BLaER1 treated with 17β-estradiol and CSF1 and Interleukin-3, amounts not matched to agents 10 nM and 100 nM (cell line): ENCODE measurements at regions not wholly inside any gene's neighbourhood (a gene's known extent, or its start where the extent isn't known, plus 50 kb on each side); places are given as distances from the start of the nearest gene placed in this dataset.
A peak's percentile ranks its signal among the peaks of the same experiment; 100 is the strongest.

Source experiments
- H3K27ac ChIP-seq, 11 experiments: shearing (Covaris generic); formaldehyde crosslinking; 2 replicates each; pipeline ENCODE4 v1.8.1; 2022
- H3K27me3 ChIP-seq, 11 experiments: shearing (Covaris generic); formaldehyde crosslinking; 2 replicates each; pipeline ENCODE4 v1.8.1; 2022
- H3K36me3 ChIP-seq, 11 experiments: shearing (Covaris generic); formaldehyde crosslinking; 2 replicates each; pipeline ENCODE4 v1.8.1; 2022
- H3K4me1 ChIP-seq, 10 experiments: shearing (Covaris generic); formaldehyde crosslinking; 2 replicates each; pipeline ENCODE4 v1.8.1; 2022
- H3K4me2 ChIP-seq, 11 experiments: shearing (Covaris generic); formaldehyde crosslinking; 2 replicates each; pipeline ENCODE4 v1.8.1; 2022
- H3K4me3 ChIP-seq, 10 experiments: shearing (Covaris generic); formaldehyde crosslinking; 2 replicates each; pipeline ENCODE4 v1.8.1; 2022
- H3K9ac ChIP-seq, 11 experiments: shearing (Covaris generic); formaldehyde crosslinking; 2 replicates each; pipeline ENCODE4 v1.8.1; 2022
- H3K9me3 ChIP-seq, 11 experiments: shearing (Covaris generic); formaldehyde crosslinking; replicated peaks in 1 of 11; 2 replicates each; pipeline ENCODE4 v1.8.1; 2022
- H4K20me1 ChIP-seq, 11 experiments: shearing (Covaris generic); formaldehyde crosslinking; 2 replicates each; pipeline ENCODE4 v1.8.1; 2022
- Cebpa-rat ChIP-seq, 11 experiments: shearing (Covaris generic); IDR thresholded peaks; 2 replicates each; pipeline ENCODE4 v1.8.1; 2022

DNA sequence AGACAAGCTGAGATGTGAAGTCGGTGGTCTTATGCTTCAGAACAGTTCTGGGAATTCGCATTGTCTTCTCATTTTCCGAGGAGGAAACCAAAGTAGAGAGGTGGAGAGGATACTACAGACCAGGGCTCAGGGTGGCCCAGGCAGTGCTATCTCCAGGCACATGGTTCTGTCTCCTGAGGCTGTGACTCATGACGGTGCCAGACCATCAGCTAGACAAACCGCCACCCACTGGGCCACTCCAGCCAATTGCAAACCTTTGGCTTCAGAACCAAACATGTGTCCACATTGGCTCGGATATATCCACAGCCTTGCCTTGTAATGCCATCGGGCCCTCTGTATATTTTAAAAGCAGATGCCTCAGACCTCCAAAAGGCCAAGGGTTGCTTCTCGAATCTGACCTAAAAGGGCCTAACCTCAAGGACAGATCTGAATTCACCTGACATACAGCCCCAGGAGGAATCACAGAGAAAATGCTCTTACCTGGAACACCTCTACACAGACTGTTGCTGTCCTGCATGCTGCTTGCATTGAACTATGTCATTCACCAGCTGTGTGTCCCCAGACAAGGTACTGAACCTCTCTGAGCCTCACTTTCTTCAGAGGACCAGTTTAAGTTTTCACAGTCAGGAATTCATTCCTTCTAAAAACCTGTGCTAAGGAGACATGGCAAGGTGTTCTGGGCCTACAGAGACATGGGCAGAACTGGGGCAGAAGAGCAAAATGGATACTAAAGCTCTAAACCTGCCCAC is 224.9 kb upstream of the JUN start:
- Histone ChIP-seq H3K4me3 (no peak overlapping the region), H3K9me3 (no peaks in the 10 kb centered on the region), H3K4me2 (peak overlapping the region; percentile 60 to 88 (median 82)), H3K9ac (peak overlapping the region in 7 of 11 experiments; percentile 1 to 59 (median 49); a peak in 9 of 22 replicates), H3K27ac (peak overlapping the region in 10 of 11 experiments; percentile 16 to 75 (median 66); a peak in 18 of 22 replicates), H3K4me1 (peaks cover 39 to 69% (median 55%) of the 10 kb centered on the region in 10 experiments), H3K27me3 (no peaks in the 10 kb centered on the region), H3K36me3 (no peaks in the 10 kb centered on the region), H4K20me1 (no peaks in the 10 kb centered on the region)
- no peak for TF ChIP-seq Cebpa-rat (IDR thresholded peaks at IDR 0.05)

DNA sequence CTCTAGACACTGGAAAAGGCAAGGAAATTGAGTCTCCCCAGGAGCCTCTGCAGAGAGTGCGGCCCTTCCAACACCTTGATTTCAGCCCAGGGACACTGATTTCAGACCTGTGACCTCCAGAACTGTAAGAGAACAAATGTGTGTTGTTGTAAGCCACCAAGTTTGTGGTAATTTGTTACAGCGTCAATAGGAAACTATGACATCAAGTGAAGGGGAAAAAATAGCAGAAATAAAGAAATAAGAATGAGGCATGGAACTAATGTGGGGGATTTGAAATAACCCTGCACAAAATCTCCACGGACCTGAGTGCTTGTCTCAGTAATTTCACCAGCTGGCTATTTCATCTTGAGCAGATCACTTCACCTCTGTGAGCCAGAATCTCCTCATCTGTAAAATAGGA is 227.8 kb upstream of the JUN start:
- Histone ChIP-seq H3K9me3 (no peaks in the 10 kb centered on the region), H3K4me3 (no peak overlapping the region), H3K27ac (no peak overlapping the region), H3K36me3 (no peaks in the 10 kb centered on the region), H3K9ac (no peak overlapping the region), H4K20me1 (no peaks in the 10 kb centered on the region), H3K4me2 (no peak overlapping the region), H3K4me1 (peaks cover 31 to 66% (median 39%) of the 10 kb centered on the region in 10 experiments), H3K27me3 (no peaks in the 10 kb centered on the region)
- TF ChIP-seq Cebpa-rat (IDR thresholded peaks at IDR 0.05) = no peak

DNA sequence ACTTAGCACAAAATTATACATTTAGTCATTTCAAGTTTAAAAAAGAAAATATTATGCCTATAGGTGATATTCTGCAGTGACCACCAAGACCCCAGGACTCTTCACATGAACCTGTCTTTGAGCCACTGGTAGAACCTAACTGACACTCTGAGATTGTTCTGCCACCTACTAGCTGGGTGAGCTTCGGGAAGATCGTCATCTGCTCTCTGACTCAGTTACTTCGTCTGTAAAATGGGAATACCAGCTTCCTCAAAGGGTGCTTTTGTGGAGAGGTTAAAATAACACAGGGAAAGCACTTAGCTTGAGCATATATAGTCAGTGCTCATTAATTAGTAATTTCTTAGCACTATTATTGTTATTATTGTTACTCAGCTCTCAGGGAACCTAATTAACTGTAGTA is 228.5 kb upstream of the JUN start:
- TF ChIP-seq Cebpa-rat (IDR thresholded peaks at IDR 0.05) = no peak
- H3K4me3 ChIP-seq = no peak overlapping the region
- no peaks in the 10 kb centered on the region for H3K36me3 ChIP-seq
- H3K4me1 ChIP-seq = peaks cover 24 to 62% (median 32%) of the 10 kb centered on the region in 10 experiments
- H3K27ac ChIP-seq = no peak overlapping the region
- H3K9ac ChIP-seq = no peak overlapping the region
- H3K4me2 ChIP-seq = no peak overlapping the region
- no peaks in the 10 kb centered on the region for H3K9me3 ChIP-seq
- no peaks in the 10 kb centered on the region for H4K20me1 ChIP-seq
- H3K27me3 ChIP-seq = no peaks in the 10 kb centered on the region

DNA sequence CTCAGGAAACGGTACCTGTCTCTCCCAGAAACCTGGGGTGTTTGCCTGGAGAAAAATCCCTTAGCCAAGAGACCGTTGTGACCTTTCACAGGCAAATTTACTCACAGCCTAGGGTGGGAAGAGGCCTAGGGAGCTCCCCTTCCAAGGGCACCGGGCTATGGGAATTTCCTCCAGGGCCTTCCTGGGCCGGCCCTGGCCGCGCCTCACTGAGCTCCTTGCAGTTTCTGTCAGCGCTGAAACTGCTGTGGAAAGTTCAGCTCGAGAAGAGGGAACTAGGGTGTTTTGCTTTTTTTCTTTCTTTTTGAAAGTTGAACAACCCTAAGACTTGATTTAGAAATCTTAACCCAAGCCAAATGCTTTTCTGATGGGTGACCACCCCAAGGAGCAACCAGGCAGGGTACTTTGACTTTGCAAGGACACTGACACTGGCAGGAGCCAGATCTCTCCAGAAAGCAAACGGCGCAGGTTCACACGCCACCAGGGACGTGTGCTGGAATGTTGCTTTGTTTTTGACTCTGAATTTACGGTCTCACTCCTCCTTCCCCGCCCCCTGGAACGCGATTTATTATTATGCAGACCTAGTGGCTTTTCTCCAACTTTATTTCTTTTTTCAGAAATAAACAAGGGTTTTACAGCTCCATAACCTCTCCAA is 229.6 kb upstream of the JUN start:
- Histone ChIP-seq H3K4me1 (peaks cover 14 to 59% (median 22%) of the 10 kb centered on the region in 10 experiments), H4K20me1 (no peaks in the 10 kb centered on the region), H3K9me3 (peaks cover 0 to 6% (median 0%) of the 10 kb centered on the region in 11 experiments; a peak in 2 of 22 replicates), H3K27ac (peak overlapping the region in 7 of 11 experiments; percentile 5 to 45 (median 22); a peak in 6 of 22 replicates), H3K4me2 (peak overlapping the region; percentile 30 to 85 (median 46); a peak in 20 of 22 replicates), H3K4me3 (no peak overlapping the region), H3K9ac (peak overlapping the region in 6 of 11 experiments; percentile 0 to 51 (median 25); a peak in 6 of 22 replicates), H3K36me3 (no peaks in the 10 kb centered on the region), H3K27me3 (no peaks in the 10 kb centered on the region)
- no peak for TF ChIP-seq Cebpa-rat (IDR thresholded peaks at IDR 0.05)

DNA sequence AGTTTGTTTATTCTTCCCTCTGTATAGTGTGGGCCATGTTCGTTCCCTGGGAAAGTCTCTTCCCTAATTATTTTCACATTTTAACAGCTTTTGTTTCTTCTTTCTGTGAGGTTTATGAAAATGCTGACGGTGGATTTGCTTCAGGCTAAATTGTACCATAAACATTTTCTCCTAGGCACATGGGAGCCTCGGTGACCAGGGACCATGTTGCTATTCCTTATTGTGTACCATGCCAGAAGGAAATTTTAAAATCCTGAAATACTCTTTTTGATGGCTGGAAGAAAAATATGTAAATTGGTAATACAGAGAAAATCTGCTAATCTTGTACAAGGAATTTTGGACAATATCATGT is 230.1 kb upstream of the JUN start:
- Histone ChIP-seq H3K27me3 (no peaks in the 10 kb centered on the region), H3K4me3 (no peak overlapping the region), H3K9ac (peak overlapping the region in 2 of 11 experiments; percentile 39 to 51; a peak in 2 of 22 replicates), H4K20me1 (no peaks in the 10 kb centered on the region), H3K36me3 (no peaks in the 10 kb centered on the region), H3K4me2 (peak overlapping the region in 8 of 11 experiments; percentile 42 to 85 (median 63); a peak in 16 of 22 replicates), H3K4me1 (peaks cover 11 to 58% (median 19%) of the 10 kb centered on the region in 10 experiments; a peak in 19 of 20 replicates), H3K9me3 (peaks cover 0 to 9% (median 0%) of the 10 kb centered on the region in 11 experiments; a peak in 2 of 22 replicates), H3K27ac (peak overlapping the region in 3 of 11 experiments; percentile 17 to 34 (median 26); a peak in 3 of 22 replicates)
- no peak for TF ChIP-seq Cebpa-rat (IDR thresholded peaks at IDR 0.05)

DNA sequence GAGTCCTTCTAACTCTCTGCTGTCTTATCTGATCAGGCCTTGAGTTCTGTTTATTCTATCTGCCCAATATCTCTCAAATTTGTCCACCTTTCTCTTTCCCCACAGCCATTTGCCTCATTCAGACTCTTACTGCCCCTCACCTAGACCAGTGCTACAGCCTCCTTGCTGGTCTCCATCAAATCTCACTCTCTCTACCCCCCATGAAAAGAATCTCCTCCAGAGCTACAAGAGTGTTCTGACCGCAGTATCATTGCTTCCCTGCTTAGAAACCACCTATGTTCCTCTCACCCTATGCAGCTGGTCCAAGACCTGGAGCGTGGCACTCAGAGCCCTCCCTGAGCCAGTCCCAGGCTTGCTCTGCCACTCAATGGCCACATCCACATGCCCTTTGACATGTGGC is 231.0 kb upstream of the JUN start:
- Histone ChIP-seq H3K36me3 (no peaks in the 10 kb centered on the region), H3K4me2 (peak overlapping the region in 2 of 11 experiments; percentile 85; a peak in 4 of 22 replicates), H3K4me3 (no peak overlapping the region), H3K27me3 (no peaks in the 10 kb centered on the region), H4K20me1 (no peaks in the 10 kb centered on the region), H3K4me1 (peaks cover 13 to 62% (median 26%) of the 10 kb centered on the region in 10 experiments), H3K9me3 (peaks cover 0 to 9% (median 0%) of the 10 kb centered on the region in 11 experiments; a peak in 2 of 22 replicates), H3K9ac (no peak overlapping the region), H3K27ac (no peak overlapping the region)
- no peak for TF ChIP-seq Cebpa-rat (IDR thresholded peaks at IDR 0.05)

DNA sequence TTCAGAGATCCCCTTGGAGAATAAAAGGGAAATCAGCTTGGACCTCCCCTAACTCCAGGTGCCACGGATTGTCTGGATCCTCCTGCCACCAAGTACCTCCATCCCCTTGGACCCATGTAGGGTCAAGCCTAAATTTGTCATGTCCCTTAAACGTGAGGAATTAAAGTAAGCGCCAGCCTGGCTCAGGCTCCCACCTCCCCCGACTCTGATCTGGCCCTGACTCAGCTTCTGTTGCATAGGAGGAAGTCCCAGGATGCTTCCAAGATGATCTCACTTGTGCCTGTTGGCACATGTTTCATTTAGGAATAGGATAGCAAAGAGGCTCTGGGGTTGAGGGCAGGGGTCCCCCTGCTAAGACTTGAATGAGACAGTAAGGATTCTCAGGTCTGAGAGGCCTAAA is 231.9 kb upstream of the JUN start:
- Histone ChIP-seq H3K4me2 (peak overlapping the region in 5 of 11 experiments; percentile 41 to 85 (median 63); a peak in 9 of 22 replicates), H3K27me3 (no peaks in the 10 kb centered on the region), H3K36me3 (no peaks in the 10 kb centered on the region), H3K27ac (peak overlapping the region in 2 of 11 experiments; percentile 16 to 23; a peak in 2 of 22 replicates), H3K4me3 (no peak overlapping the region), H3K9ac (no peak overlapping the region), H4K20me1 (no peaks in the 10 kb centered on the region), H3K9me3 (peaks cover 0 to 9% (median 0%) of the 10 kb centered on the region in 11 experiments; a peak in 2 of 22 replicates), H3K4me1 (peaks cover 21 to 71% (median 34%) of the 10 kb centered on the region in 10 experiments)
- no peak for TF ChIP-seq Cebpa-rat (IDR thresholded peaks at IDR 0.05)

DNA sequence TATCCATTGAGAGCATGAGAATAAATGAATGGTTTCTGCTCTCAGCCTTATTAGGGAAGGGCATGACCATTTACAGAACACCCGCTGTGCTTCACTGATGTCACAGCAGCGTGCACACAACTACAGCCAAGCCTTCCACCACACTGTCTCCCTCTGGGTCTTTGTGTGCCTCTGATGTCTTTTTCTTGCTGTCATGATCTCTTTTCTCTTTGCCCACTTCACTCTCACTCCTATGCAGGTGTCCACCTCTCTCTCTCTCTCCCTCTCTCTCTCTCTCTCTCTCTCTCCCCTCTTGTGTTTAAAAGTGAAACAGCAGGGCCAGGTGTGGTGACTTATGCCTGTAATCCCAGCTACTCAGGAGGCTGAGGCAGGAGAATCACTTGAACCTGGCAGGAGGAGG is 232.5 kb upstream of the JUN start:
- no peaks in the 10 kb centered on the region for H3K27me3 ChIP-seq
- H3K4me2 ChIP-seq = peak overlapping the region in 3 of 11 experiments; percentile 63 to 85 (median 85); a peak in 4 of 22 replicates
- no peak overlapping the region for H3K9ac ChIP-seq
- no peaks in the 10 kb centered on the region for H3K36me3 ChIP-seq
- H4K20me1 ChIP-seq = no peaks in the 10 kb centered on the region
- no peak for TF ChIP-seq Cebpa-rat (IDR thresholded peaks at IDR 0.05)
- H3K4me3 ChIP-seq = no peak overlapping the region
- H3K27ac ChIP-seq = no peak overlapping the region
- peaks cover 26 to 77% (median 38%) of the 10 kb centered on the region in 10 experiments for H3K4me1 ChIP-seq
- peaks cover 0 to 9% (median 0%) of the 10 kb centered on the region in 11 experiments; a peak in 2 of 22 replicates for H3K9me3 ChIP-seq
